Activated CD4-positive, alpha-beta T cell treated with anti-CD3 and anti-CD28 coated beads, Interleukin-2, amount 10 ng/mL, durations not matched to agents 24 days and 14 days (primary cell): ENCODE measurements at regions not wholly inside any gene's neighbourhood (a gene's known extent, or its start where the extent isn't known, plus 50 kb on each side); places are given as distances from the start of the nearest gene placed in this dataset.

ENCODE experiments used
- DNase-seq: peaks from one replicate; pipeline ENCODE4 v3.0.0; 2022
- H3K27ac Mint-ChIP-seq: one replicate; pipeline ENCODE4 v1.8.0; 2022; ENCODE audit warnings: mild to moderate bottlenecking, mixed read lengths
- H3K27me3 Mint-ChIP-seq: one replicate; pipeline ENCODE4 v1.8.0; 2022; ENCODE audit warnings: mixed read lengths
- H3K36me3 Mint-ChIP-seq: one replicate; pipeline ENCODE4 v1.8.0; 2022; ENCODE audit warnings: low read depth, mild to moderate bottlenecking, mixed read lengths
- H3K4me1 Mint-ChIP-seq: one replicate; pipeline ENCODE4 v1.8.0; 2021; ENCODE audit warnings: mixed read lengths
- H3K4me3 Mint-ChIP-seq: one replicate; pipeline ENCODE4 v1.8.0; 2022; ENCODE audit warnings: mild to moderate bottlenecking, moderate library complexity, mixed read lengths
- H3K9me3 Mint-ChIP-seq: one replicate; pipeline ENCODE4 v1.8.0; 2021; ENCODE audit warnings: mixed read lengths
- intact Hi-C: fragments of 100-400 bp; cut with micrococcal nuclease; formaldehyde crosslinking; loops from one replicate; pipeline ENCODE4 v1.15.1; 2023

DNA sequence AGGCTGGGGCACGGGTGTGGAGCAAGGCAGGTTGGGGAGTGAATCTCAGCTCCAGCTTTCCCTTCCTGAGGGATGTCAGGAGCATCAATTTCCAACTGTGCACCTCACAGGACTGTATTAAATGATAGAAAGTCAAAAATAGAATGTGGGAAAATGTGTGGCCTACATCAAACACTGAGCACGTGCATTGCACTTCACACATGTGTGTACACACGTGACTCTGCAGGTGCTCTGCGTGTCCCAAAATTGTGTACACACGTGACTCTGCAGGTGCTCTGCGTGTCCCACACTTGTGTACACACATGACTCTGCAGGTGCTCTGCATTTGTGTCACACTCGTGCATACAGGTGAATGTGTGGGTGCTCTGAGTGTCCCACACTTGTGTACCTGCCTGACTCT is 577.2 kb upstream of the SALL3 start:
- DNase-seq, result no peak
- Mint-ChIP-seq H3K9me3 (no peaks in the 10 kb centered on the region), H3K4me1 (peaks cover 3% of the 10 kb centered on the region), H3K27me3 (peaks cover 3% of the 10 kb centered on the region), H3K4me3 (no peak overlapping the region), H3K36me3 (no peaks in the 10 kb centered on the region), H3K27ac (no peak overlapping the region)
- intact Hi-C loops, result no loop called here

DNA sequence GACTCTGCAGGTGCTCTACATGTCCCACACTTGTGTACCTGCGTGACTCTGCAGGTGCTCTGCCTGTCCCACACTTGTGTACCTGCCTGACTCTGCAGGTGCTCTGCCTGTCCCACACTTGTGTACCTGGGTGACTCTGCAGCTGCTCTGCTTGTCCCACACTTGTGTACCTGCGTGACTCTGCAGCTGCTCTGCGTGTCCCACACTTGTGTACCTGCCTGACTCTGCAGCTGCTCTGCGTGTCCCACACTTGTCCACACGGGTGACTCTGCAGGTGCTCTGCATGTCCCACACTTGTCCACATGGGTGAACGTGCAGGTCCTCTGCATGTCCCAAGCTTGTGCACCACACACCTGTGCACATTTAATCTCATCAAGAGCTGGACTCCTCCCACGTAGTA is 576.7 kb upstream of the SALL3 start:
- H3K27me3 Mint-ChIP-seq, result peaks cover 3% of the 10 kb centered on the region
- H3K9me3 Mint-ChIP-seq, result no peaks in the 10 kb centered on the region
- intact Hi-C loops, result no loop called here
- H3K4me1 Mint-ChIP-seq, result peaks cover 3% of the 10 kb centered on the region
- H3K4me3 Mint-ChIP-seq, result no peak overlapping the region
- no peaks in the 10 kb centered on the region for H3K36me3 Mint-ChIP-seq
- no peak for DNase-seq
- no peak overlapping the region for H3K27ac Mint-ChIP-seq

DNA sequence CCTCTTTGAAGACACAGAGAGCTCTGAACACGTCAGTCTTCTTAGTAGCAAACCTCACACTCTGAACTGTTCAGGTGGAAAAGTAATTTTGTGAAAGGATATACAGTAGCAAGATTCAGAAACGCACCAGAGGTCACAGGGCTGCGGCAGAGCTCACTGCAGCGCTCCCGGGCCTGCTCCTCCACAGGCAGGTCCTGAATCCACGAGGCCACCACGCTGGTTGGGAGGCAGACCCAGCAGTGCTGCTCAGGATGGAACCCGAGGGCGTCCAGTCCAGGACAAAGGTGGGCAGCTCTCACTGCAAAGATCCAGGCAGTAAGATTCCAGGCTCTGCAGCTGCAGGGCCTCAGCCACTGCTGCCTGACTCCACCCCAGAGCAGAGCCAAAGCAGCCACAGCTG is 576.2 kb upstream of the SALL3 start:
- H3K4me3 Mint-ChIP-seq, result no peak overlapping the region
- no peak overlapping the region for H3K27ac Mint-ChIP-seq
- intact Hi-C loops, result no loop called here
- H3K27me3 Mint-ChIP-seq, result peaks cover 6% of the 10 kb centered on the region
- DNase-seq, result no peak
- no peaks in the 10 kb centered on the region for H3K9me3 Mint-ChIP-seq
- H3K4me1 Mint-ChIP-seq, result peaks cover 3% of the 10 kb centered on the region
- H3K36me3 Mint-ChIP-seq, result no peaks in the 10 kb centered on the region

DNA sequence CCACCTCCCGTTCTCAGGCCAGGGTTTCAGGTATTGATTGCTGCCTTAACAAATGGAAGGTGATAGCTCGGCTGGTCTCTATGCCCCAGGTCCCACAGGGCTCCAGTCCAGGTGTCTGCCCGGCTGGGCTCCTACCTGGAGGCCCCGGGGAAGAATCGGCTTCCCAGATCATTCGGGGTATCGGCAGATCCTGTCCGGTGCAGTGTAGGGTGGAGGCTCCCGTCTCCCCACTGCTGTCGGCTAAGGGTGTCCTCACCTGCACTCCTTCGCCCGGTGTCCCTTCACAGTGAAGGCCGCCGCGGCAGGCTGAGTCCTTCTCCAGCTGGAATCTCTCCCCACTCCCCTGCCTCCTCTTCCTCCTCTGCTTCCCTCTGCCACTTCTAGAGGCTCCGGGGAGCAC is 573.9 kb upstream of the SALL3 start:
- peaks cover 6% of the 10 kb centered on the region for H3K27me3 Mint-ChIP-seq
- no peak for DNase-seq
- intact Hi-C loops, result no loop called here
- H3K36me3 Mint-ChIP-seq, result no peaks in the 10 kb centered on the region
- H3K27ac Mint-ChIP-seq, result no peak overlapping the region
- no peaks in the 10 kb centered on the region for H3K9me3 Mint-ChIP-seq
- H3K4me1 Mint-ChIP-seq, result peaks cover 3% of the 10 kb centered on the region
- H3K4me3 Mint-ChIP-seq, result no peak overlapping the region

DNA sequence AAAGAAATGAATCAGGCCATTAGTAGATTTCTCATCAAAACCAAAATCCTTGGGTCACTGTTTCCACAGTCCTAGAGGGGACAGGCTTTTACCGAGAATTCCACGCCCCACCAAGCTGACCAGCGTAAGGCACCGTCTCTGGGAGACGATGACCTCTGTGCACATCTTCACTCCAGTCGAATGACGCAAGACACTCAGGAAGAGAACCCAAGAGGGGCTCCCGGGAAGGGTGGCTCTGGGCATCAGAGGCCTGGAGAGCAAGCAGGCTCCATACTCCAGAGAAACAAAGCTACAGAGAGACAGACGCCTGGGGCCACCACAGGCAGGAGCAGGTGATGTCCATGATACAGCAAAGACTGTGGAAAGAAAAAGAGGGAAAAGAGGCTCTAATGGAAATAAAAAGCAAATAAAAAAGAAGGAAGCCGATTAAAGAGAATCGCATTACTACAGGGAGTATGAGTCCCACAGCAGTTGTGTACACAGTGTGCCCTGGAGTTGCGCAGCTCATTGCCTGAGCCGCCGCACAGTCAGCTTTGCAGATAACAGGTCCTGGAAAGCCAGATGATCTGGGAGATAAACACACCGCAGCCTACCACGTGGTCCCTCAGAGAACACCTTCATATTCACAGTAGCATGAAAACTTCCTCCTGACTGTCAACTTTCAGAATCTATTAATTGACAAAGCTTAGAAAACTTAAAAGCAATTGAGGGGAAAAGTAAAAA is 572.7 kb upstream of the SALL3 start:
- H3K4me3 Mint-ChIP-seq, result no peak overlapping the region
- intact Hi-C loops, result no loop called here
- DNase-seq, result peak; percentile 60
- H3K4me1 Mint-ChIP-seq, result peaks cover 3% of the 10 kb centered on the region
- no peak overlapping the region for H3K27ac Mint-ChIP-seq
- no peaks in the 10 kb centered on the region for H3K9me3 Mint-ChIP-seq
- H3K27me3 Mint-ChIP-seq, result peaks cover 6% of the 10 kb centered on the region
- no peaks in the 10 kb centered on the region for H3K36me3 Mint-ChIP-seq

DNA sequence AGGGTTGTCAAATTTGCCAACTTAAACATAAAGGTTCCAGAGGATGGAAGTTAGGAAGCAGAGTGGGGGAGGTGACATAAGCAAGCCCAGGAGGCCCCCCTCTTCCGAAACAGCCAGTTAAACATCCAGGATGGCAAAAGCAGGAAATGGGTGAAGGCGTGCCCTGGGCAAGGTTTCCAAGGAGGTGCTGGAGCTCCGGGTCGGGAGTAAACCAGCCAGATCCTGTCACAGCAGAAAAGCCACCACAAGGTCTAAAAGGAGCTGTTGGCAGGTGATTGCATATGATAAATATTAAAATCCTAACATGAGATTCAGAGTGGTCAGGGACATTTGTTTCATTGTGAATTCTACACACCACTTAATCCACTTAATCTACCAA is 572.2 kb upstream of the SALL3 start:
- H3K27me3 Mint-ChIP-seq, result peaks cover 6% of the 10 kb centered on the region
- no peak overlapping the region for H3K4me3 Mint-ChIP-seq
- no peaks in the 10 kb centered on the region for H3K36me3 Mint-ChIP-seq
- peaks cover 3% of the 10 kb centered on the region for H3K4me1 Mint-ChIP-seq
- no peaks in the 10 kb centered on the region for H3K9me3 Mint-ChIP-seq
- no peak overlapping the region for H3K27ac Mint-ChIP-seq
- no peak for DNase-seq
- intact Hi-C loops, result no loop called here

DNA sequence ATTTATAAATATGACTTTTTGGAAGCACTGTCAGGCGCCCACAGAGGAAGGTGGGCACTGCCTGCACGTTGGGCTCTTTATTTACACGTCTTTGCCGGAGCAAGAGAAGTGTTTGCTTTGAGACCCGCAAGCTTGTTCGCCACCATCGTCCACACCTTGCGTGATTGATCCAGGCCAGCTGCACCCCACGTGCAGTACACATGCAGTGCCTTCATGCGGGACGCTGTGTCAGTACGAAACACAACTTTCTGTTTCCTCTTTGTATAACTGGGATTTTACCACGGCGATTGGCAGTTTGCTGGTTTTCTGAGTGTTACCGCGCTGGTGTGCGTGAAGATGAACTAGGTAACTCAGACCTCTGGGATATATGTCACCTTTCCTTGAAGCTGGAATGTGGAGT is 571.0 kb upstream of the SALL3 start:
- no peak for DNase-seq
- intact Hi-C loops, result no loop called here
- H3K36me3 Mint-ChIP-seq, result no peaks in the 10 kb centered on the region
- H3K27ac Mint-ChIP-seq, result no peak overlapping the region
- H3K9me3 Mint-ChIP-seq, result no peaks in the 10 kb centered on the region
- H3K27me3 Mint-ChIP-seq, result peaks cover 6% of the 10 kb centered on the region
- peaks cover 3% of the 10 kb centered on the region for H3K4me1 Mint-ChIP-seq
- H3K4me3 Mint-ChIP-seq, result no peak overlapping the region

DNA sequence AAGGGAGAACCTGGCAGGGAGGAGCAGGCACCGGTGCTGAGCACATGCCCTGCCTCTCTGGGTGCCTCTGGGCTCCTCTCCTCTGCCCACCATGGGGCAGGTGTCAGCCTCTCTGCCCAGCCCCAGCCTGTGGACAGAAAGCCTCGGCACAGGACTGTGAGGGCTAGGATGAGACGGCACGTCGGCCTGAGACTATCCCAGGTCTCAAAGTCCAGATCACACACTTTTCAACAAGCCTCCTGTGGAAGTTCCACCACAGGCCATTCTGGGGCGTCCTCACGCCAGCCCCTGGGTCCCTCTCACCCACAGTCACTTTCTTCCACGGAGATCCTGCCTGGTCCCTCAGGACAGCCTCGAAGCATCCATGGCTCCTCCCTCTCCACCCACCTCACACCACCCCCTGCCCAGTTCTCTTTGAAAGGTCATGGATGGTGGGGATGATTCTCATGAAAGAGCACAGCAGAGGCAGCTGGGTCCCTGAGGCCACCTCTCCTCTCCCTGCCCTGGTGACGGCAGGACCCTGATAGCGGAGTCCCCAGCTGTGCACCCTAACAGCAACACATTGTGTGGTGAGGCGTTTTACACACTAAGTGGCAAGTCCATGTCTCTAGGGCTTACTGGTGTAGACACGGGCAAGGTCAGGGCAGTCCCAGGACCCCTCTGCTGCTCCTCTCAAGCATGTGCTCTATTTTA is 569.4 kb upstream of the SALL3 start:
- Mint-ChIP-seq H3K4me3 (no peak overlapping the region), H3K36me3 (no peaks in the 10 kb centered on the region), H3K27me3 (peaks cover 6% of the 10 kb centered on the region), H3K27ac (no peak overlapping the region), H3K4me1 (peaks cover 3% of the 10 kb centered on the region), H3K9me3 (no peaks in the 10 kb centered on the region)
- no peak for DNase-seq
- intact Hi-C loops, result no loop called here

DNA sequence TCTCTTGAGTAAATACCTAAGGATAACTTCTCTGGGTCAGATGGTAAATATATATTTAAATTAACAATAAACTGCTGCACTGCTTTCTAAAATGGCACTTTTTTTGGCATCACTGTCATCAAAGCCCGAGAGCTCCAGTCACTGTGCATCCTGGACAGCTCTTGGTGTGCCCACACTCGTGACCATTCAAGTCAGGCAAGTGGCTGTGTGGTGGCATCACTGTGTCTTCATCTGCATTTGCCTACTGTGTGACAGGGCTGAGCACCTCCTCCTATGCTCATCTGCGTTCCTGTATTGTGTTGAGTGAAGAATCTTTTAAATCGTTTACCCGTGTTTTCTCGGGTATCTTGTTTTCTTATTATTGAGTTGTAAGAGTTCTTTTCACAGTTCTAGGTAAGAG is 568.1 kb upstream of the SALL3 start:
- H3K4me3 Mint-ChIP-seq, result no peak overlapping the region
- H3K27ac Mint-ChIP-seq, result no peak overlapping the region
- H3K36me3 Mint-ChIP-seq, result no peaks in the 10 kb centered on the region
- H3K27me3 Mint-ChIP-seq, result peaks cover 6% of the 10 kb centered on the region
- no peak for DNase-seq
- H3K9me3 Mint-ChIP-seq, result no peaks in the 10 kb centered on the region
- intact Hi-C loops, result no loop called here
- peaks cover 3% of the 10 kb centered on the region for H3K4me1 Mint-ChIP-seq

DNA sequence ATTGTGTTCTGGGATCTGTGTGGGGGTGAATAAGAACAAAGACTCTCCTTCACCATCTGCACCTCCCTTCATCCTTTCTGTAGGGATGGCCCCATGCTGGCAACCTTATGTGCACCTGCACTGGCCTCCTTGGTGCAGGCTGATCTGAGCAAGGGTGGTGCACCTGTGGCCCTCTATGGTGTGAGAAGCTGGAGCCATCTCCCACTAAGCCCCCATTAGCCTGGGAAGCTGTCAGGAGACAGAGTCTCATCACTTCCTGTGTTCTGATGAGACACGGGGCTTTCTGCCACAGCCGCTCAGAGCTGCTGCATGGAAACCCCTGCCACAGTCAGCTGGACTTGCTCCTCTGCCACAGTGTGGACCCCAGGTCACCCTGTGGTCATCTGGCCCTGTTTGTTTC is 565.3 kb upstream of the SALL3 start:
- no peaks in the 10 kb centered on the region for H3K27me3 Mint-ChIP-seq
- H3K9me3 Mint-ChIP-seq, result no peaks in the 10 kb centered on the region
- no peak for DNase-seq
- no peak overlapping the region for H3K4me3 Mint-ChIP-seq
- intact Hi-C loops, result no loop called here
- H3K4me1 Mint-ChIP-seq, result no peaks in the 10 kb centered on the region
- no peak overlapping the region for H3K27ac Mint-ChIP-seq
- no peaks in the 10 kb centered on the region for H3K36me3 Mint-ChIP-seq

DNA sequence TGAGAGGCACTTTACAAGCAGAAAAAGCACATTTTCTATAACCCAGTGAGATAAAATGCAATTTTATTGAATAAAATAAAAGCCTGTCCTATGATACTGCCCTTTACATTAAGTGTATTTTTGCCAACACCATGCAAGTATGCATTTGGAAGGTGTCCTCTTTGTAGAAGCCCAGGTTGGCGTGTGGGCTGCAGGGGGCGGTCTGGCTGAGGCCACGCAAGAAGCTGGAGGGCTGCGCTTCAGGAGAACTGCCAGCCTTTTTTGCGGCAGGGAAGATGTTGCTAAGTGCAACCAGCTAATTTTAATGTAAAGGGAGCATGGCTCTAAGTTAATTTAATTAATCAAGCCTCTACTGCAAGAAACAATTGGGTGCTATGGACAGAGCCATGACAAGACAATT is 562.8 kb upstream of the SALL3 start:
- intact Hi-C loops, result no loop called here
- H3K27ac Mint-ChIP-seq, result no peak overlapping the region
- H3K36me3 Mint-ChIP-seq, result no peaks in the 10 kb centered on the region
- no peaks in the 10 kb centered on the region for H3K4me1 Mint-ChIP-seq
- no peaks in the 10 kb centered on the region for H3K9me3 Mint-ChIP-seq
- H3K4me3 Mint-ChIP-seq, result no peak overlapping the region
- H3K27me3 Mint-ChIP-seq, result no peaks in the 10 kb centered on the region
- DNase-seq, result no peak

DNA sequence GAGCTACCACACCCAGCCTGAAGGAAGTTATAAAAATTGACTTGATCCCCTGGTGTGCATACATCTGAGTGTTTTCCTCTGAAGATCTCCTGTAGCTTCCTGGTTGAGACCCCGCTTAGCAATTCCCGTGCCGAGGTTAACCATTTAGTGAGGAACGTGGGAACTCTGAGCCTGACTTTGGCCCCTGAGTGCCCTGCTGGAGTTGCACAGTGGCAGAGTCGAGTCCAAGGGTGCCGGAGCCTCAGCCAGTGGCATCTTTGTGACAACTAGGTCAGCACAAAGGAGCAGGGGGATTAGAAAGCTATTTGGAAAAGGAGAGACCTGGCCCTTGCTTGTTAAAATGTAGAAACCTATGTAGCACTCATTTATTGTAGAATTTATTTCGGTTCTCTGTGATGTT is 561.2 kb upstream of the SALL3 start:
- Mint-ChIP-seq H3K36me3 (no peaks in the 10 kb centered on the region), H3K27ac (no peak overlapping the region), H3K27me3 (no peaks in the 10 kb centered on the region), H3K4me3 (no peak overlapping the region), H3K4me1 (no peaks in the 10 kb centered on the region), H3K9me3 (no peaks in the 10 kb centered on the region)
- DNase-seq, result no peak
- intact Hi-C loops, result no loop called here

DNA sequence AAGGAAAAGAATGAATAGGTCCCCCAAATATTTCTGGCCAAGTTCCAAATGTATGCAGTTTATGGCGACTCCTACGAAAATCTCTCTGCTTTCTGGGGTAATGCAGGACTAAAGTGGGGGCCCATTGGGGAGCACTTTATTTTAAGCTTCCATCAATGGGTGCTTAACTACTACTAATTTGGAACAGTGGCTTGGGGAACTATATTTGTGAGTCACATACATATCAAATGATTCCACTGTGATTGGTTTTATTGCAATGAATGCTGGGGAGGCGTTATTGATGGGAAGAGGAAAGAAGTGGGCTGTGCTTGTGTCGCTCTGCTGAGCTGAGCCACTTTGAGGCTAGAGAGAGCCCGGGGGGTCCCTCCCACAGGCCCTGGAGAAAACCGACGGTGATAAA is 560.4 kb upstream of the SALL3 start:
- no peaks in the 10 kb centered on the region for H3K4me1 Mint-ChIP-seq
- no peak for DNase-seq
- no peaks in the 10 kb centered on the region for H3K36me3 Mint-ChIP-seq
- no peak overlapping the region for H3K27ac Mint-ChIP-seq
- no peak overlapping the region for H3K4me3 Mint-ChIP-seq
- no peaks in the 10 kb centered on the region for H3K9me3 Mint-ChIP-seq
- intact Hi-C loops, result no loop called here
- no peaks in the 10 kb centered on the region for H3K27me3 Mint-ChIP-seq

DNA sequence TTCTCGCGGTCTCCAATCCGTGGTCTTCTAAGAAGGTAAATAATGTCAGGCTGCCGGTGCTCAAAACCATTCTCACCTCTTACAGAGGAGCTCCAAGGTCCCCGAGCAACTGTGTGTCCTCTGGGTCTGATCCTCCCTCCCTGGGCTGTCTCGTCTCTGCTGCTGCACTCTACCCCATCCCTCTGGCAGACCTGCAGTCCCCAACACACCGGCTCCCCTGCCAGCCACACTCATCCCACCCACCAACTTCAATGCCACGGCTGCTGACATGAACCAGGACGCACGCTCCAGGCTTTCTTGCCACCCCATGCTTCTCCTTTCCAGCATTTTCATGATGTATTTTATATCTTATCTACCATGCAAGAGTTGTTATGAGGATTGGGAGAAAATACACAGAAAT is 559.5 kb upstream of the SALL3 start:
- Mint-ChIP-seq H3K4me3 (no peak overlapping the region), H3K36me3 (no peaks in the 10 kb centered on the region), H3K4me1 (no peaks in the 10 kb centered on the region), H3K9me3 (no peaks in the 10 kb centered on the region), H3K27ac (no peak overlapping the region), H3K27me3 (no peaks in the 10 kb centered on the region)
- DNase-seq, result no peak
- intact Hi-C loops, result no loop called here

DNA sequence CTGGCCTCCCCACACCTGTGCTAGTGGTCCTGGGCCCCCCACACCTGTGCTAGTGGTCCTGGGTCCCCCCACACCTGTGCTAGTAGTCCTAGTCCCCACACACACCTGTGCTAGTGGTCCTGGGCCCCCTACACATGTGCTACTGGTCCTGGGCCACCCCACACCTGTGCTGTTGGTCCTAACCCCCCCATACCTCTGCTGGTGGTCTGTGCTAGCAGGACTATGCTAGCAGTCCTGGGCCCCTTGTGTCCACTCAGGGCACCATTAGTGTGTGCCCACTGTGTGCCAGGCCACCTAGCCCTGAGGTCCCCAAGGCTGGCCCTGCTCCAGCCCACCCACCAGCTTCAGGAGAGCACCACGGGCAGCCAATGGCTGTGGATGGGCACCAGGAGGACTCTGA is 558.2 kb upstream of the SALL3 start:
- DNase-seq, result no peak
- no peaks in the 10 kb centered on the region for H3K27me3 Mint-ChIP-seq
- no peak overlapping the region for H3K4me3 Mint-ChIP-seq
- H3K27ac Mint-ChIP-seq, result no peak overlapping the region
- H3K36me3 Mint-ChIP-seq, result no peaks in the 10 kb centered on the region
- H3K9me3 Mint-ChIP-seq, result no peaks in the 10 kb centered on the region
- no peaks in the 10 kb centered on the region for H3K4me1 Mint-ChIP-seq
- intact Hi-C loops, result no loop called here
